Lower leg skin (tissue), 4 donors: ENCODE measurements at regions not wholly inside any gene's neighbourhood (a gene's known extent, or its start where the extent isn't known, plus 50 kb on each side); places are given as distances from the start of the nearest gene placed in this dataset.

Source experiments
- DNase-seq, 2 donors: peaks; one replicate each; pipeline ENCODE4 v3.0.0-alpha.2; 2019; ENCODE audit warnings: low spot score in 2 of 2
- H3K4me3 ChIP-seq: fragments of 200-600 bp; sonication (generic); 2 replicates; pipeline ENCODE4 v1.5.1; 2017; ENCODE audit warnings: mild to moderate bottlenecking, low read depth; ENCODE audit not compliant: poor library complexity, severe bottlenecking
- CTCF ChIP-seq, 3 donors: fragments of 450-650 bp; IDR thresholded peaks; one replicate each; pipeline ENCODE4 v1.5.1; 2016; ENCODE audit warnings: antibody characterized with exemption in 3 of 3, mild to moderate bottlenecking in 3 of 3, moderate library complexity in 2 of 3
- POLR2A ChIP-seq, 2 donors: fragments of 450-650 bp; IDR thresholded peaks; one replicate each; pipeline ENCODE4 v1.6.1; 2016 to 2017; ENCODE audit warnings: antibody characterized with exemption in 2 of 2, mild to moderate bottlenecking in 1 of 2, moderate library complexity in 1 of 2
- WGBS, 2 donors: methylation state at CpG; one replicate each; pipeline ENCODE4 v1.1.5; 2018; 5-methylcytosine and 5-hydroxymethylcytosine counted together
- intact Hi-C: fragments of 100-400 bp; cut with DNase I; formaldehyde crosslinking; loops from one replicate; pipeline ENCODE4 v1.15.0; 2023; ENCODE audit warnings: low total_unique reads

GRCh38 chr11:104653407-104653806 lies 244.9 kb downstream of the CASP12 start:
- TF ChIP-seq POLR2A (IDR thresholded peaks at IDR 0.05) (no peak), CTCF (IDR thresholded peaks at IDR 0.05) (no peak)
- no peak overlapping the region for H3K4me3 ChIP-seq
- intact Hi-C loops: no loop called here
- no peak for DNase-seq
- WGBS, 2 donors: 23 to 42% methylated on average over 5 of the region's 5 CpGs

GRCh38 chr11:104652996-104653395 lies 245.3 kb downstream of the CASP12 start:
- DNase-seq: no peak
- intact Hi-C loops: no loop called here
- no peak overlapping the region for H3K4me3 ChIP-seq
- WGBS, 2 donors: 47 to 53% methylated on average over 4 of the region's 4 CpGs
- TF ChIP-seq CTCF (IDR thresholded peaks at IDR 0.05) (no peak), POLR2A (IDR thresholded peaks at IDR 0.05) (no peak)

GRCh38 chr11:104650234-104650633 lies 248.0 kb downstream of the CASP12 start:
- intact Hi-C loops: no loop called here
- no peak for DNase-seq
- TF ChIP-seq POLR2A (IDR thresholded peaks at IDR 0.05) (no peak), CTCF (IDR thresholded peaks at IDR 0.05) (no peak)
- no peak overlapping the region for H3K4me3 ChIP-seq
- WGBS, 2 donors: 91 to 96% methylated on average over 5 of the region's 5 CpGs

GRCh38 chr11:104649002-104649401 lies 249.3 kb downstream of the CASP12 start:
- TF ChIP-seq POLR2A (IDR thresholded peaks at IDR 0.05) (no peak), CTCF (IDR thresholded peaks at IDR 0.05) (no peak)
- WGBS, 2 donors: 18 to 29% methylated on average over 1 of the region's 1 CpG
- H3K4me3 ChIP-seq: no peak overlapping the region
- intact Hi-C loops: no loop called here
- no peak for DNase-seq

- H3K4me3 ChIP-seq: no peak overlapping the region
- intact Hi-C loops: no loop called here
- TF ChIP-seq POLR2A (IDR thresholded peaks at IDR 0.05): no peak
- TF ChIP-seq CTCF (IDR thresholded peaks at IDR 0.05): no peak
- WGBS, 2 donors: 72 to 74% methylated on average over 2 of the region's 2 CpGs
- no peak for DNase-seq
Measured at GRCh38 chr11:104645261-104646222, 252.7 kb downstream of the CASP12 start.
